ENCODE measurements at regions not wholly inside any gene's neighbourhood (a gene's known extent, or its start where the extent isn't known, plus 50 kb on each side); places are given as distances from the start of the nearest gene placed in this dataset.

GRCh38 chr14:98433436-98433835 is 838.6 kb downstream of the BCL11B start:
- DNase-seq (ENCODE audit: insufficient read length, low spot score) (no peak), FAIRE-seq (no peak)
- no peak for TF ChIP-seq POLR2A (IDR thresholded peaks at IDR 0.05; ENCODE audit: low read depth, low read length)

GRCh38 chr14:98437113-98437512 is 834.9 kb downstream of the BCL11B start:
- DNase-seq (ENCODE audit: insufficient read length, low spot score) (no peak), FAIRE-seq (no peak)
- TF ChIP-seq POLR2A (IDR thresholded peaks at IDR 0.05; ENCODE audit: low read depth, low read length) = no peak

- DNase-seq (ENCODE audit: insufficient read length, low spot score) = no peak
- no peak for TF ChIP-seq POLR2A (IDR thresholded peaks at IDR 0.05; ENCODE audit: low read depth, low read length)
- FAIRE-seq = no peak
Measured at GRCh38 chr14:98444077-98444476, 827.9 kb downstream of the BCL11B start.

- DNase-seq (ENCODE audit: insufficient read length, low spot score) (no peak), FAIRE-seq (no peak)
- no peak for TF ChIP-seq POLR2A (IDR thresholded peaks at IDR 0.05; ENCODE audit: low read depth, low read length)
Measured at GRCh38 chr14:98445718-98446117, 826.3 kb downstream of the BCL11B start.

GRCh38 chr14:98446508-98446907 is 825.5 kb downstream of the BCL11B start:
- DNase-seq (ENCODE audit: insufficient read length, low spot score) = no peak
- no peak for FAIRE-seq
- TF ChIP-seq POLR2A (IDR thresholded peaks at IDR 0.05; ENCODE audit: low read depth, low read length) = no peak

GRCh38 chr14:98456231-98456630 is 815.8 kb downstream of the BCL11B start:
- FAIRE-seq = no peak
- no peak for TF ChIP-seq POLR2A (IDR thresholded peaks at IDR 0.05; ENCODE audit: low read depth, low read length)
- DNase-seq (ENCODE audit: insufficient read length, low spot score) = no peak

- FAIRE-seq (no peak), DNase-seq (ENCODE audit: insufficient read length, low spot score) (no peak)
- TF ChIP-seq POLR2A (IDR thresholded peaks at IDR 0.05; ENCODE audit: low read depth, low read length) = no peak
Measured at GRCh38 chr14:98458702-98459101, 813.3 kb downstream of the BCL11B start.

GRCh38 chr14:98462908-98463307 is 809.1 kb downstream of the BCL11B start:
- FAIRE-seq (no peak), DNase-seq (ENCODE audit: insufficient read length, low spot score) (no peak)

GRCh38 chr14:98466807-98467206 is 805.2 kb downstream of the BCL11B start:
- TF ChIP-seq POLR2A (IDR thresholded peaks at IDR 0.05; ENCODE audit: low read depth, low read length) = no peak
- FAIRE-seq (no peak), DNase-seq (ENCODE audit: insufficient read length, low spot score) (no peak)

More at GRCh38 chr14:98462908-98463307, 809.1 kb downstream of the BCL11B start:
- no peak for TF ChIP-seq POLR2A (IDR thresholded peaks at IDR 0.05; ENCODE audit: low read depth, low read length)

- FAIRE-seq = no peak
- no peak for DNase-seq (ENCODE audit: insufficient read length, low spot score)
- no peak for TF ChIP-seq POLR2A (IDR thresholded peaks at IDR 0.05; ENCODE audit: low read depth, low read length)
Measured at GRCh38 chr14:98470663-98471062, 801.3 kb downstream of the BCL11B start.

GRCh38 chr14:98474900-98475299 is 797.1 kb downstream of the BCL11B start:
- FAIRE-seq = no peak
- TF ChIP-seq POLR2A (IDR thresholded peaks at IDR 0.05; ENCODE audit: low read depth, low read length) = no peak
- no peak for DNase-seq (ENCODE audit: insufficient read length, low spot score)

GRCh38 chr14:98477935-98478334 is 794.1 kb downstream of the BCL11B start:
- DNase-seq (ENCODE audit: insufficient read length, low spot score) (no peak), FAIRE-seq (no peak)
- TF ChIP-seq POLR2A (IDR thresholded peaks at IDR 0.05; ENCODE audit: low read depth, low read length) = no peak

- DNase-seq (ENCODE audit: insufficient read length, low spot score) (no peak), FAIRE-seq (no peak)
- TF ChIP-seq POLR2A (IDR thresholded peaks at IDR 0.05; ENCODE audit: low read depth, low read length) = no peak
Measured at GRCh38 chr14:98489115-98489514, 782.9 kb downstream of the BCL11B start.

GRCh38 chr14:98494582-98494981 is 777.4 kb downstream of the BCL11B start:
- no peak for TF ChIP-seq POLR2A (IDR thresholded peaks at IDR 0.05; ENCODE audit: low read depth, low read length)
- DNase-seq (ENCODE audit: insufficient read length, low spot score) (no peak), FAIRE-seq (no peak)

- FAIRE-seq (no peak), DNase-seq (ENCODE audit: insufficient read length, low spot score) (no peak)
- no peak for TF ChIP-seq POLR2A (IDR thresholded peaks at IDR 0.05; ENCODE audit: low read depth, low read length)
Measured at GRCh38 chr14:98498019-98498885, 773.7 kb downstream of the BCL11B start.

Data from H54 (cell line).